ENCODE measurements at regions not wholly inside any gene's neighbourhood (a gene's known extent, or its start where the extent isn't known, plus 50 kb on each side); places are given as distances from the start of the nearest gene placed in this dataset.
"Not testable (repeated sequence)": the region's sequence is repeated elsewhere in the genome, so short reads cannot be mapped to it uniquely, and the experiment has no call there.

DNA sequence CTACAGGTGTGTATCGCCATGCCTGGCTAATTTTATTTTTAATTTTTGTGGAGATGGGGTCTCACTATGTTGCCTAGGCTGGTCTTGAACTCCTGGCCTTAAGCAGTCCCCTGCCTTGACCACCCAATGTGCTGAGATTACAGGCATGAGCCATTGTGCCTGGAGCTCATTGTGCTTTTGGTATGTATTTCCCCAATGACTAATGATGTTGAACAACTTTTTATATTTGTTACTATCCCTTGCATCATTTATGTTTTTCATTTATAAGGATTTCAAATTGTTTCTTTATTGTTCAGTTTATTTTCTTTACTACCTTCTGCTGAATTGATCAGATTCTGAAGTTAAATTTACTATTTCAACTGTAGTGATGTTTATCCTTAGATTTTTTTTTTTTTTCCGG lies 199.7 kb downstream of the CEP135 start:
- Histone ChIP-seq H3K27ac (ENCODE audit: low read depth, low read length) (no peak overlapping the region), H3K4me3 (ENCODE audit: low read depth, low read length) (no peak overlapping the region), H3K27me3 (ENCODE audit: control insufficient read depth, insufficient read depth, low read length) (no peaks in the 10 kb centered on the region), H3K9me3 (ENCODE audit: control insufficient read depth, insufficient read depth, low read length) (no peaks in the 10 kb centered on the region), H3K9ac (ENCODE audit: low read depth, low read length) (no peak overlapping the region), H3K4me1 (ENCODE audit: control insufficient read depth, insufficient read depth, low read length) (peaks cover 7% of the 10 kb centered on the region; the same call in 1 of the 2 replicates), H3K36me3 (ENCODE audit: control insufficient read depth, insufficient read depth, low read length) (no peaks in the 10 kb centered on the region)

DNA sequence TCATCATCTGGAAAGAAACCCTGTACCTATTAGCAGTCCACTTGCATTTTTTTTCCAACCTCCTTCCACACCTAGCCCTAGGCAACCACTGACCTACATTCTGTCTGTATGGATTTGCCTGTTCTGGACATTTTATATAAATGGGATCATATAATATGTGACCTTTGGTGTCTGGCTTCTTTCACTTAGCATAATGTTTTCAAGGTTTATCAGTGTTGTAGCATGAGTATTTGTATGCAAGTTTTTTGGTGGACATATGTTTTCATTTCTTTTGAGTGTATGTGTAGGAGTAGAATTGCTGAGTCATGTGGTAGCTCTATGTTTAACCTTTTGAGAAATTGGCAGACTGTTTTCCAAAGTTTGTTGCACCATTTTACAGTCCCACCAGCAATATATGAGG lies 198.6 kb downstream of the CEP135 start:
- Histone ChIP-seq H3K27ac (ENCODE audit: low read depth, low read length) (no peak overlapping the region), H3K4me3 (ENCODE audit: low read depth, low read length) (no peak overlapping the region), H3K9ac (ENCODE audit: low read depth, low read length) (no peak overlapping the region), H3K4me1 (ENCODE audit: control insufficient read depth, insufficient read depth, low read length) (peaks cover 7% of the 10 kb centered on the region; the same call in 1 of the 2 replicates), H3K27me3 (ENCODE audit: control insufficient read depth, insufficient read depth, low read length) (no peaks in the 10 kb centered on the region), H3K36me3 (ENCODE audit: control insufficient read depth, insufficient read depth, low read length) (no peaks in the 10 kb centered on the region), H3K9me3 (ENCODE audit: control insufficient read depth, insufficient read depth, low read length) (no peaks in the 10 kb centered on the region)

DNA sequence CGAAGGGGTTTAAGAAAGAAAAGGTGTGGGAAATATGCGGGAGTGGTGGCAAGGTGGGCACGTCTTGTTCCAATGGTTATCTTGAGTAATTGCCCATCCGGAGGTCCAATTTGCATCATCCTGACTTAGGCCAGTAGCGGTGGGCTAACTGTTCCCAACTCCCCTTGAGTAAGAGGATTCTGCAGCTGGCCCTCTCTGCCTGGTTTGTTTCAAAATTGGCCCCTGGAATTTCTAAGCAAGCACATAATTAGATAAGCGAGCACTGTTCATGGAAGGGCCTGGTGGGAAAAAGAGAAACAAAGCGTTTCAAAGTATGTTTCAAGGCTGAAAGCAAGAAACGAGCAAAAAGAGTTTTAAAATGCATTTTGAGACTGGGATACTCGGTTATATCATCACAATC lies 198.2 kb downstream of the CEP135 start:
- no peak overlapping the region for H3K4me3 ChIP-seq (ENCODE audit: low read depth, low read length)
- H3K27ac ChIP-seq (ENCODE audit: low read depth, low read length) = no peak overlapping the region
- H3K27me3 ChIP-seq (ENCODE audit: control insufficient read depth, insufficient read depth, low read length) = no peaks in the 10 kb centered on the region
- peaks cover 7% of the 10 kb centered on the region; the same call in 1 of the 2 replicates for H3K4me1 ChIP-seq (ENCODE audit: control insufficient read depth, insufficient read depth, low read length)
- H3K9ac ChIP-seq (ENCODE audit: low read depth, low read length) = no peak overlapping the region
- no peaks in the 10 kb centered on the region for H3K36me3 ChIP-seq (ENCODE audit: control insufficient read depth, insufficient read depth, low read length)
- H3K9me3 ChIP-seq (ENCODE audit: control insufficient read depth, insufficient read depth, low read length) = no peaks in the 10 kb centered on the region

DNA sequence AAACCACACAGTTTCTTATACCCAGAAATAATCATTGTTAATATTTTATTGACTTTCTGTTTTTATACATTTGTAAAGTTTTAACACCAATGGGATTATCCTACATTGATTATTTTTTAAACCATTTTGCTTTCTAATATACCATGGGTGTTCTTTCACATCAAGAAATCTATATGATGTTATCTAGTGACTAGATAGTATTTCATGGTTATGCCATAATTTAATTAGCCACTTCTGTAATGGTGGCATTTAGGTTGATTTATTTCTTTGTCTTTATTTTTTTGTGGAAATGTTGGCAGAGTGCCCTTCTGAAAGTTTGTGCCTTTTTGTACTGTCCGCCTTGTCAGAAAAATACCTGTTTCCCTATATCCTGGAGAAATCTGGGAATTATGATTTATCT lies 193.3 kb downstream of the CEP135 start:
- no peaks in the 10 kb centered on the region for H3K4me1 ChIP-seq (ENCODE audit: control insufficient read depth, insufficient read depth, low read length)
- no peak overlapping the region for H3K4me3 ChIP-seq (ENCODE audit: low read depth, low read length)
- H3K9ac ChIP-seq (ENCODE audit: low read depth, low read length) = no peak overlapping the region
- no peaks in the 10 kb centered on the region for H3K9me3 ChIP-seq (ENCODE audit: control insufficient read depth, insufficient read depth, low read length)
- H3K27me3 ChIP-seq (ENCODE audit: control insufficient read depth, insufficient read depth, low read length) = no peaks in the 10 kb centered on the region
- H3K36me3 ChIP-seq (ENCODE audit: control insufficient read depth, insufficient read depth, low read length) = no peaks in the 10 kb centered on the region
- no peak overlapping the region for H3K27ac ChIP-seq (ENCODE audit: low read depth, low read length)

DNA sequence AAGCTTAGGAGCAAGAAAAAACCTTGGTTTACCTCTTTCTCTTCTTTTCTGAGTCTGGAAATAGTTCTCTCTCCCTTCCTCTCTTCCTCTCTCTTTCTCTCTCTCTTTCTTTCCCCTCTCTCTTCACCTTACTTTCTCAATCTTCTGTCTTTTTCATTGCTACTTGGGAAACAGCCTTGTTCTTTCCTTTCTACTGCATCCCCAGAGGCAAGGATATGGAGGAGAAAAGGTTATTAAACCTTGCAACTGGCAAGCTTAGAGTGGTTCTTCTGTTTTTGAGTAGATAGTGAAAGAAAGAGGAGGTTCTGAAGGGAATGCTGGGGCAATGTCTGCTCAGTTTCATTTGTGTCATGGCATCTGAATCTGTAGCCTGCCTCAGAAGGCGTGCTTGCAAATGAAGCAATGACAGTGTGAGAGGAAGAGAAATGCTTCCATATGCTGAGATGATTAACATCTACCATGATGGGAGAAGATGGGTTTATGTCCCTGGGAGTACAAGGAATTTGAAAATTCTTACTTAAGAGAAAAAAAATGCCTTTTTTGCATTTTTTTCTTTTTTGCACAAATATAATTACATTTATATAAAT lies 190.6 kb downstream of the CEP135 start:
- Histone ChIP-seq H3K9ac (ENCODE audit: low read depth, low read length) (no peak overlapping the region), H3K36me3 (ENCODE audit: control insufficient read depth, insufficient read depth, low read length) (no peaks in the 10 kb centered on the region), H3K9me3 (ENCODE audit: control insufficient read depth, insufficient read depth, low read length) (no peaks in the 10 kb centered on the region), H3K4me1 (ENCODE audit: control insufficient read depth, insufficient read depth, low read length) (peaks cover 2% of the 10 kb centered on the region; the same call in 1 of the 2 replicates), H3K27me3 (ENCODE audit: control insufficient read depth, insufficient read depth, low read length) (no peaks in the 10 kb centered on the region), H3K4me3 (ENCODE audit: low read depth, low read length) (no peak overlapping the region), H3K27ac (ENCODE audit: low read depth, low read length) (no peak overlapping the region)

DNA sequence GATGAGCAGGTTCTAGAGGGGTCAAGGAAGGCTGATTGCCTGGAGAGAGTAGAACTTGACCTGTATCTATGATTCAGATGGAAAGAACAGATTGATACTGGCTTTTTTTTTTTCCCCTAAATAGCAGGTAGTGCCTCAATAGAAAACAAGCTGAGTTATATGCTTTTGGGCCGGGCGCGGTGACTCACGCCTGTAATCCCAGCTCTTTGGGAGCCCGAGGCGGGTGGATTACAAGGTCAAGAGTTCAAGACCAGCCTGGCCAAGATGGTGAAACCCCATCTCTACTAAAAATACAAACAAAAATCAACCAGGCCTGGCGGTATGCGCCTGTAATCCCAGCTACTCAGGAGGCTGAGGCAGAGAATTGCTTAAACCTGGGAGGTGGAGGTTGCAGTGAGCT lies 186.1 kb downstream of the CEP135 start:
- not testable (repeated sequence) for H3K9ac ChIP-seq (ENCODE audit: low read depth, low read length); H3K27ac ChIP-seq (ENCODE audit: low read depth, low read length); H3K36me3 ChIP-seq (ENCODE audit: control insufficient read depth, insufficient read depth, low read length); H3K4me1 ChIP-seq (ENCODE audit: control insufficient read depth, insufficient read depth, low read length); H3K27me3 ChIP-seq (ENCODE audit: control insufficient read depth, insufficient read depth, low read length); H3K9me3 ChIP-seq (ENCODE audit: control insufficient read depth, insufficient read depth, low read length); H3K4me3 ChIP-seq (ENCODE audit: low read depth, low read length)

DNA sequence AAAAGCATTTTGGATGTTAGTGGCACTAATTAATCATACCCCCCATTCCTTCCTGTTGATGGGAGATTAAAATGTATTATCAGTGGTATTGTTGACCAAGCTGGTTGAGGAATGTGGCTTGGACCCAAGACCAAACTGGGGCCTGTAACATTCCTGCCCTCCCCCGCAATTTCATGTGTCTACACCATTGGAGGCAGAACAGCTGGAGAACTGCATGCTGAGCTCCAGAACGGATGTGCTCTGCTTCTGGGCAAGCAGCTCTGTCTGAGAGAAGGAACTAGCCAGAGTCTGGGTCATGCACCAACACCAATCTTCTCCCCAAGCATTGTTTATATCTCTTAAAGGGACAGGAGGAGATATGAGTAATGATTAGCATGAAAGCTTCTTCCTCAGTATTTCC lies 185.5 kb downstream of the CEP135 start:
- Histone ChIP-seq H3K27ac (ENCODE audit: low read depth, low read length) (peak overlapping the region; percentile 8), H3K27me3 (ENCODE audit: control insufficient read depth, insufficient read depth, low read length) (no peaks in the 10 kb centered on the region), H3K4me1 (ENCODE audit: control insufficient read depth, insufficient read depth, low read length) (peaks cover 5% of the 10 kb centered on the region; the same call in 1 of the 2 replicates), H3K4me3 (ENCODE audit: low read depth, low read length) (no peak overlapping the region), H3K9me3 (ENCODE audit: control insufficient read depth, insufficient read depth, low read length) (no peaks in the 10 kb centered on the region), H3K9ac (ENCODE audit: low read depth, low read length) (no peak overlapping the region), H3K36me3 (ENCODE audit: control insufficient read depth, insufficient read depth, low read length) (no peaks in the 10 kb centered on the region)

DNA sequence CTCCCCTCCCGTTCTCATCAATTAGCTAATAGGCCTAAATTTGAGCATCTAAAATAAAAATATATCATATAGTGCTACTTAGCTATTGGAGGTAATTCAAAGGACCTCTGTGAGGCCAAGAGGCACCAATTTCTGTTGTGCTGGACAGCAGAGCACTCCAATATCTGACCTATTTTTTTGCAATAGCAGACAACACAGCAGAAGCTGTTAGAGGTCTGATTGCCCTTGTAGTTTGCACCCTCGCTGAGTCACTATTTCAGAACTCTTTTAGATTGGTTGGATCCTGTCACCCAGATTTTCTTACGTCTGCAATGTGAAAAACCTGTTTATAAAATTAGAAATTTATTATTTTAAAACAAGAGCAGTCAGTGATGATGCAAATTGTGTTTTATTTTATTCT lies 184.1 kb downstream of the CEP135 start:
- H3K27ac ChIP-seq (ENCODE audit: low read depth, low read length) = no peak overlapping the region
- H3K9me3 ChIP-seq (ENCODE audit: control insufficient read depth, insufficient read depth, low read length) = no peaks in the 10 kb centered on the region
- no peak overlapping the region for H3K9ac ChIP-seq (ENCODE audit: low read depth, low read length)
- H3K27me3 ChIP-seq (ENCODE audit: control insufficient read depth, insufficient read depth, low read length) = no peaks in the 10 kb centered on the region
- no peak overlapping the region for H3K4me3 ChIP-seq (ENCODE audit: low read depth, low read length)
- no peaks in the 10 kb centered on the region for H3K36me3 ChIP-seq (ENCODE audit: control insufficient read depth, insufficient read depth, low read length)
- H3K4me1 ChIP-seq (ENCODE audit: control insufficient read depth, insufficient read depth, low read length) = peaks cover 5% of the 10 kb centered on the region; the same call in 1 of the 2 replicates

DNA sequence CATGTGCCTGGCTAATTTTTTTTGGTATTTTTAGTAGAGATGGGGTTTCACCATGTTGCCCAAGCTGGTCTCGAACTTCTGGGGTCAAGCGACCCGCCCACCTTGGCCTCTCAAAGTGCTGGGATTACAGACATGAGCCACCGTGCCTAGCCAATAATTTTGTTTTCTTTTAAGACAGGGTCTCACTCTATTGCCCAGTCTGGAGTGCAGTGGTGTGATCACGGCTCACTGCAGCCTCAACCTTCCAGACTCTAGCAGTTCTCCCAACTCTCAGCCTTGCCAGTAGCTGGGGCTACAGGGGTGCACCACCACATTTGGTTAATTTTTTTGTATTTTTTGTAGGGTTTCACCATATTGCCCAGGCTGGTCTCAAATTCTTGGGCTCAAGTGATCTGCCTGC lies 183.4 kb downstream of the CEP135 start:
- H3K9me3 ChIP-seq (ENCODE audit: control insufficient read depth, insufficient read depth, low read length); H3K4me3 ChIP-seq (ENCODE audit: low read depth, low read length); H3K4me1 ChIP-seq (ENCODE audit: control insufficient read depth, insufficient read depth, low read length); H3K27ac ChIP-seq (ENCODE audit: low read depth, low read length); H3K36me3 ChIP-seq (ENCODE audit: control insufficient read depth, insufficient read depth, low read length); H3K27me3 ChIP-seq (ENCODE audit: control insufficient read depth, insufficient read depth, low read length); H3K9ac ChIP-seq (ENCODE audit: low read depth, low read length): not testable (repeated sequence)

DNA sequence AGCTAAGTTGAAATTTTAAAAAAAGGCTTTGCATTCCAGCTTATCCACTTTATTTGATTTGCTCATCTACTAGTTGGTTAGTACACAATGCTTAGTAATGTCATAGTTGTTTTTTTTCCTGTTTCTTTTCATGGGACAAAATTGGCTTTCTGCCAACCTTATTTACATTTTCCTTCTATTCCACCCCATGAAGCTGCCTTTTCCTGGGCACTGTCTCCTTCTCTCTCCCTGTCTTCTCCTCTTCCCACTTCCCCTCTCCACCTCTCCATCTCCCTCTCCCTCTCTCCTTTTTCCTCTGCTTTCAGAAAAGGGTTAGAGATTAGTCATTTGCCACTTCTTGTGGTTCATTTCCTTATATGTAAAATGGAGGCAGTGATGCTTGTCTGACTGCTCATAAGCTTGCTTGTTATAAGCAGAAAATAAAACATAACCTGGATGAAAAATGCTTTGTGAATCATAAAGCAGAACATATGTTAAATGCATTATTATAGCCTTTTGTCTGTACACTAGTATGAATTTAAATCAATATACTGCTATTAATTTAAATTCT lies 181.9 kb downstream of the CEP135 start:
- no peaks in the 10 kb centered on the region for H3K36me3 ChIP-seq (ENCODE audit: control insufficient read depth, insufficient read depth, low read length)
- no peak overlapping the region for H3K4me3 ChIP-seq (ENCODE audit: low read depth, low read length)
- no peaks in the 10 kb centered on the region for H3K27me3 ChIP-seq (ENCODE audit: control insufficient read depth, insufficient read depth, low read length)
- no peak overlapping the region for H3K9ac ChIP-seq (ENCODE audit: low read depth, low read length)
- H3K27ac ChIP-seq (ENCODE audit: low read depth, low read length) = no peak overlapping the region
- H3K4me1 ChIP-seq (ENCODE audit: control insufficient read depth, insufficient read depth, low read length) = peaks cover 13% of the 10 kb centered on the region; the same call in 1 of the 2 replicates
- no peaks in the 10 kb centered on the region for H3K9me3 ChIP-seq (ENCODE audit: control insufficient read depth, insufficient read depth, low read length)

DNA sequence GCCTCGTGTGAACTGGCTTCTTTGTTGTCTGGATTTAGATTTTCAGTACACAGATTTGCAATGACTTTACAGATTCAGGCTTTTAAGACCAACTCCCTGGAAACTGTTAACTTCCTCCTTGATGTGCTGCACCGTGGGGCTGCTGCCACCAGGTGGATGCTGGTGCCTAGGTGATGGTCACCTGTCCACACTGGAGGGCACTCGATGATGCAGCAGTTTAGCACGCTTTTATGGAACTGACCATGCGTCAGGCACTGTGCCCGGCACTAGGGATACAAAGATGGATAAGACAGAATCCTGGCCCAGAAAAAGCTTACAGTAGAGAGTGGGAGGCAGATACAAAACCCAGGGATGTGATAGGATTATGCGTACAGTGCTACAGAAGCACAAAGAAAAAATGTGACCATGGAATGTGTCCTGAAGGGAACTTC lies 180.7 kb downstream of the CEP135 start:
- H3K9ac ChIP-seq (ENCODE audit: low read depth, low read length) = no peak overlapping the region
- H3K4me1 ChIP-seq (ENCODE audit: control insufficient read depth, insufficient read depth, low read length) = peaks cover 12% of the 10 kb centered on the region; the same call in 1 of the 2 replicates
- no peaks in the 10 kb centered on the region for H3K27me3 ChIP-seq (ENCODE audit: control insufficient read depth, insufficient read depth, low read length)
- H3K27ac ChIP-seq (ENCODE audit: low read depth, low read length) = no peak overlapping the region
- H3K36me3 ChIP-seq (ENCODE audit: control insufficient read depth, insufficient read depth, low read length) = no peaks in the 10 kb centered on the region
- H3K4me3 ChIP-seq (ENCODE audit: low read depth, low read length) = no peak overlapping the region
- no peaks in the 10 kb centered on the region for H3K9me3 ChIP-seq (ENCODE audit: control insufficient read depth, insufficient read depth, low read length)

All from HUES48 (cell line).